HEK293 (cell line): ENCODE measurements at regions not wholly inside any gene's neighbourhood (a gene's known extent, or its start where the extent isn't known, plus 50 kb on each side); places are given as distances from the start of the nearest gene placed in this dataset.

ENCODE experiments used
- GLI2 ChIP-seq: fragments of 450-650 bp; formaldehyde crosslinking; IDR thresholded peaks from 2 replicates; pipeline ENCODE4; 2017; ENCODE audit warnings: missing biosample characterization, missing genetic modification characterization, low read depth, borderline replicate concordance
- HOXA7 ChIP-seq: sonication (generic); formaldehyde crosslinking; IDR thresholded peaks from 2 replicates; pipeline ENCODE4 v1.8.1; 2022; ENCODE audit warnings: missing genetic modification reagents, borderline replicate concordance
- ZNF169 ChIP-seq: fragments of 450-650 bp; formaldehyde crosslinking; IDR thresholded peaks from 2 replicates; pipeline ENCODE4 v1.5.1; 2016; ENCODE audit warnings: missing biosample characterization, missing genetic modification characterization
- ZNF404 ChIP-seq: fragments of 450-650 bp; formaldehyde crosslinking; IDR thresholded peaks from 2 replicates; pipeline ENCODE4 v1.5.1; 2017; ENCODE audit warnings: missing biosample characterization, missing genetic modification characterization
- ZNF426 ChIP-seq: fragments of 450-650 bp; formaldehyde crosslinking; IDR thresholded peaks from 2 replicates; pipeline ENCODE4 v1.5.1; 2017; ENCODE audit warnings: missing biosample characterization, missing genetic modification characterization, mild to moderate bottlenecking, inconsistent platforms, moderate library complexity
- TF ChIP-seq, protein P1 (sequence below): fragments of 450-650 bp; formaldehyde crosslinking; IDR thresholded peaks from 2 replicates; pipeline ENCODE4 v1.5.1; 2017; ENCODE audit warnings: missing biosample characterization, mild to moderate bottlenecking, missing genetic modification characterization, moderate library complexity

DNA sequence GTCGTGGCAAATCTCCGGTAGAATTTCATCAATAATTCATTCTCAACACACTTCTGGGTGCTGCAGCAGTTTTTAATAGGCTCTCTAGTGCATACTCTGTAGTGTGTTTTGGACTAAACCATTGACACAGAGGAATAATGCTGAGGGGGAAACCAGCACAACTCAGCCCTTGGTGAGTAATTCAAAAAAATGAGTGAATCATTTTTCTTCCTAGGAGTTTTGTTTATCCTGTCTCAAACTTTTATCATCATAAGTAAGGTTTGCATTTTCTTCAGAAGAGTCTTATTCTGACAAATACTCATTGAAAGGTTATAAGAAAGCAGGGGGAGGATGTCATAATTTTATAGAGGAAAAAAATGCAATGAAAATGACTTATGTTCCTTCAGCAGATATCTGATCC, 2542.7 kb downstream of the PCDH7 start:
- TF ChIP-seq, protein P1, sequence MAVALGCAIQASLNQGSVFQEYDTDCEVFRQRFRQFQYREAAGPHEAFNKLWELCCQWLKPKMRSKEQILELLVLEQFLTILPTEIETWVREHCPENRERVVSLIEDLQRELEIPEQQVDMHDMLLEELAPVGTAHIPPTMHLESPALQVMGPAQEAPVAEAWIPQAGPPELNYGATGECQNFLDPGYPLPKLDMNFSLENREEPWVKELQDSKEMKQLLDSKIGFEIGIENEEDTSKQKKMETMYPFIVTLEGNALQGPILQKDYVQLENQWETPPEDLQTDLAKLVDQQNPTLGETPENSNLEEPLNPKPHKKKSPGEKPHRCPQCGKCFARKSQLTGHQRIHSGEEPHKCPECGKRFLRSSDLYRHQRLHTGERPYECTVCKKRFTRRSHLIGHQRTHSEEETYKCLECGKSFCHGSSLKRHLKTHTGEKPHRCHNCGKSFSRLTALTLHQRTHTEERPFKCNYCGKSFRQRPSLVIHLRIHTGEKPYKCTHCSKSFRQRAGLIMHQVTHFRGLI (tag by site-specific recombination), result no peak
- TF ChIP-seq ZNF426 (tag by site-specific recombination) (no peak), GLI2 (tag by site-specific recombination) (no peak), ZNF404 (tag by site-specific recombination) (no peak), HOXA7 (CRISPR knock-in tag) (no peak), ZNF169 (tag by site-specific recombination) (no peak)
